ENCODE measurements at regions not wholly inside any gene's neighbourhood (a gene's known extent, or its start where the extent isn't known, plus 50 kb on each side); places are given as distances from the start of the nearest gene placed in this dataset.

- H3K9me3 Mint-ChIP-seq = no peaks in the 10 kb centered on the region
- peaks cover 0 to 4% (median 0%) of the 10 kb centered on the region in 3 donors for H3K36me3 Mint-ChIP-seq
- peaks cover 27 to 59% (median 55%) of the 10 kb centered on the region in 3 donors for H3K27me3 Mint-ChIP-seq (ENCODE audit: low read depth in 3 of 3)
- H3K4me1 Mint-ChIP-seq = peaks cover 47 to 55% of the 10 kb centered on the region in 2 donors
- H3K27ac Mint-ChIP-seq = peak overlapping the region in 2 of 6 donors; percentile 70 to 76
- no peak for DNase-seq
- H3K4me3 Mint-ChIP-seq = peak overlapping the region; percentile 30 to 66 (median 46)
Observed at GRCh38 chr6:33857093-33857931, 53.5 kb upstream of the MLN start.

GRCh38 chr6:33856655-33857054 lies 52.9 kb upstream of the MLN start:
- Mint-ChIP-seq H3K9me3 (no peaks in the 10 kb centered on the region), H3K36me3 (peaks cover 0 to 4% (median 0%) of the 10 kb centered on the region in 3 donors), H3K27ac (peak overlapping the region in 3 of 6 donors; percentile 62 to 76 (median 70)), H3K4me1 (peaks cover 41 to 48% of the 10 kb centered on the region in 2 donors), H3K27me3 (ENCODE audit: low read depth in 3 of 3) (peaks cover 22 to 56% (median 52%) of the 10 kb centered on the region in 3 donors), H3K4me3 (peak overlapping the region in 4 of 5 donors; percentile 57 to 73 (median 72))
- peak; percentile 86 to 87 (median 86) for DNase-seq

- Mint-ChIP-seq H3K27ac (peak overlapping the region in 1 of 6 donors; percentile 70), H3K27me3 (ENCODE audit: low read depth in 3 of 3) (peaks cover 17 to 56% (median 52%) of the 10 kb centered on the region in 3 donors), H3K9me3 (no peaks in the 10 kb centered on the region), H3K4me3 (peak overlapping the region in 3 of 5 donors; percentile 71 to 73 (median 72)), H3K4me1 (peaks cover 39 to 43% of the 10 kb centered on the region in 2 donors), H3K36me3 (peaks cover 0 to 4% (median 0%) of the 10 kb centered on the region in 3 donors)
- DNase-seq = no peak
Observed at GRCh38 chr6:33856031-33856590, 52.3 kb upstream of the MLN start.

- Mint-ChIP-seq H3K4me1 (peaks cover 33 to 36% of the 10 kb centered on the region in 2 donors), H3K4me3 (peak overlapping the region in 1 of 5 donors; percentile 24), H3K27me3 (ENCODE audit: low read depth in 3 of 3) (peaks cover 12 to 58% (median 49%) of the 10 kb centered on the region in 3 donors), H3K36me3 (peaks cover 0 to 4% (median 0%) of the 10 kb centered on the region in 3 donors), H3K27ac (no peak overlapping the region), H3K9me3 (no peaks in the 10 kb centered on the region)
- DNase-seq = no peak
Observed at GRCh38 chr6:33854572-33855030, 50.8 kb upstream of the MLN start.

GRCh38 chr6:33853736-33854135 lies 49.9 kb upstream of the MLN start:
- Mint-ChIP-seq H3K4me1 (peaks cover 32 to 36% of the 10 kb centered on the region in 2 donors), H3K27ac (no peak overlapping the region), H3K4me3 (no peak overlapping the region), H3K36me3 (peaks cover 0 to 4% (median 0%) of the 10 kb centered on the region in 3 donors), H3K27me3 (ENCODE audit: low read depth in 3 of 3) (peaks cover 14 to 55% (median 44%) of the 10 kb centered on the region in 3 donors), H3K9me3 (no peaks in the 10 kb centered on the region)
- DNase-seq = no peak

Measured in immature natural killer cell (primary cell).